ENCODE measurements at regions not wholly inside any gene's neighbourhood (a gene's known extent, or its start where the extent isn't known, plus 50 kb on each side); places are given as distances from the start of the nearest gene placed in this dataset.

DNA sequence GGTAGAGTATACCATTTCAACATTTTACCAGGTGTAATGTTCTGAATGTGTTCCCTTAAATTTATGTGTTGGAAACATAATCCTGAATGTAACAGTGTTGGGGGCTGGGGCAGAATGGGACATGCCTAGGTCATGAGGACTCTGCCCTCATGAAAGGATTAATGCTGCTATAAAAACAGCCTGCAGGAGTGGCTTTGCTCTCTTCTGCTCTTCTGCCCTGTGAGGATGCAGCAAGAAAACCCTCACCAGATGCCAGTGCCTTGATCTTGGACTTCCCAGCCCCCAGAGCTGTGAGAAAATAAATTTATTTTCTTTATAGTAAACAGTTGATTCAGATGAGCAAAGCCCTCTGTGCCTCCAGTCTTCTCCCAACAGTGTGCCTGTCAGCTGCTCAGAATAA, 326.0 kb upstream of the ONECUT1 start:
- Histone ChIP-seq H3K4me3 (no peak overlapping the region), H3K9me3 (no peaks in the 10 kb centered on the region), H3K27me3 (replicated peaks; ENCODE audit: insufficient read depth) (no peaks in the 10 kb centered on the region), H3K27ac (no peak overlapping the region), H3K36me3 (no peaks in the 10 kb centered on the region), H3K4me1 (replicated peaks) (no peaks in the 10 kb centered on the region)
- DNase-seq (ENCODE audit: low spot score) = no peak
- intact Hi-C loops (cut with DNase I) = no loop called here
- TF ChIP-seq, protein P1, sequence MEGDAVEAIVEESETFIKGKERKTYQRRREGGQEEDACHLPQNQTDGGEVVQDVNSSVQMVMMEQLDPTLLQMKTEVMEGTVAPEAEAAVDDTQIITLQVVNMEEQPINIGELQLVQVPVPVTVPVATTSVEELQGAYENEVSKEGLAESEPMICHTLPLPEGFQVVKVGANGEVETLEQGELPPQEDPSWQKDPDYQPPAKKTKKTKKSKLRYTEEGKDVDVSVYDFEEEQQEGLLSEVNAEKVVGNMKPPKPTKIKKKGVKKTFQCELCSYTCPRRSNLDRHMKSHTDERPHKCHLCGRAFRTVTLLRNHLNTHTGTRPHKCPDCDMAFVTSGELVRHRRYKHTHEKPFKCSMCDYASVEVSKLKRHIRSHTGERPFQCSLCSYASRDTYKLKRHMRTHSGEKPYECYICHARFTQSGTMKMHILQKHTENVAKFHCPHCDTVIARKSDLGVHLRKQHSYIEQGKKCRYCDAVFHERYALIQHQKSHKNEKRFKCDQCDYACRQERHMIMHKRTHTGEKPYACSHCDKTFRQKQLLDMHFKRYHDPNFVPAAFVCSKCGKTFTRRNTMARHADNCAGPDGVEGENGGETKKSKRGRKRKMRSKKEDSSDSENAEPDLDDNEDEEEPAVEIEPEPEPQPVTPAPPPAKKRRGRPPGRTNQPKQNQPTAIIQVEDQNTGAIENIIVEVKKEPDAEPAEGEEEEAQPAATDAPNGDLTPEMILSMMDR (IDR thresholded peaks at IDR 0.05) = no peak
- TF ChIP-seq POLR2A (IDR thresholded peaks at IDR 0.05) = no peak

DNA sequence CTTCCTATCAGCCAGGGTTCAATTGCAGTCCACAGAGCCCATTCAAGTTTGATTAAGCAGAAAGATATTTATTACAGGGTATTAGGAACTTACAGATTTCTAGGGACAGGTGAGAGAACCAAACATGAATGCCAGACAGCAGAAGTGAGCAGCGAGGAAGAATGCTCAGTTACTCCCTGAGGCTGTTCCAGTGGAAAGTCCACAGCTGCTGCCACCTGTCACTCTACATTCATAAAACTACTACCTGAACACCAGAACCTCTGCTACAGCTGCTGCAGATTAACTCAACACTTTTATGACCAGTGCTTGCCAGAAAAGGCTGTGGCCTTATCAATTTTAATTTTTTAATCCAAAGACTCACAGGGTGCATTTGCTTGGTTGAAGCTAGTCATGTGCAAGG, 325.4 kb upstream of the ONECUT1 start:
- no peaks in the 10 kb centered on the region for H3K4me1 ChIP-seq (replicated peaks)
- intact Hi-C loops (cut with DNase I) = no loop called here
- no peak for TF ChIP-seq POLR2AphosphoS5 (IDR thresholded peaks at IDR 0.05)
- no peak for TF ChIP-seq POLR2A (IDR thresholded peaks at IDR 0.05)
- TF ChIP-seq, protein P1 (IDR thresholded peaks at IDR 0.05) = no peak
- WGBS = 85% methylated on average over 1 of the region's 1 CpG
- H3K27ac ChIP-seq = no peak overlapping the region
- H3K36me3 ChIP-seq = no peaks in the 10 kb centered on the region
- no peak for DNase-seq (ENCODE audit: low spot score)
- H3K9me3 ChIP-seq = no peaks in the 10 kb centered on the region
- H3K27me3 ChIP-seq (replicated peaks; ENCODE audit: insufficient read depth) = no peaks in the 10 kb centered on the region
- no peak overlapping the region for H3K4me3 ChIP-seq

DNA sequence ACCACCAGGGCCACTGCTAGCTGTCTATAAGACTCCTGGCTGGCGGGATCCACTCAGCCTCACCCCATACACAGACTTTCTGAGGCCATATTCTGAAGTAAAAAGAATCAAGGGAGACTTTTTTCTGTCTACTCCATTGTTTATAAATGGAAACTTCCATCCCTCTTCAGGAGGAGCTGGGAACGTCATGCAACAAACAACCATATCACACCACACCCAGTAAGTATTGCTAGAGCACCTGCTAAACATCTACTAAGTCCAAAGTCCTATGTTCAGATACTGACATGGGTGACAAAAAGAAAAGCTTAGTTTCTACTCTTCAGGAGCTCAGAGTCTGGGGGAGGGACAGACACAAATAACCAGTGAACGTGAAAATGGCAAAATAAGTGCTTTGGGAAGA, 324.8 kb upstream of the ONECUT1 start:
- Histone ChIP-seq H3K4me3 (no peak overlapping the region), H3K36me3 (no peaks in the 10 kb centered on the region), H3K9me3 (no peaks in the 10 kb centered on the region), H3K4me1 (replicated peaks) (no peaks in the 10 kb centered on the region), H3K27me3 (replicated peaks; ENCODE audit: insufficient read depth) (no peaks in the 10 kb centered on the region), H3K27ac (no peak overlapping the region)
- intact Hi-C loops (cut with DNase I) = no loop called here
- no peak for TF ChIP-seq POLR2AphosphoS5 (IDR thresholded peaks at IDR 0.05)
- no peak for TF ChIP-seq POLR2A (IDR thresholded peaks at IDR 0.05)
- TF ChIP-seq, protein P1 (IDR thresholded peaks at IDR 0.05) = no peak
- no peak for DNase-seq (ENCODE audit: low spot score)
- WGBS = 65% methylated on average over 3 of the region's 3 CpGs

DNA sequence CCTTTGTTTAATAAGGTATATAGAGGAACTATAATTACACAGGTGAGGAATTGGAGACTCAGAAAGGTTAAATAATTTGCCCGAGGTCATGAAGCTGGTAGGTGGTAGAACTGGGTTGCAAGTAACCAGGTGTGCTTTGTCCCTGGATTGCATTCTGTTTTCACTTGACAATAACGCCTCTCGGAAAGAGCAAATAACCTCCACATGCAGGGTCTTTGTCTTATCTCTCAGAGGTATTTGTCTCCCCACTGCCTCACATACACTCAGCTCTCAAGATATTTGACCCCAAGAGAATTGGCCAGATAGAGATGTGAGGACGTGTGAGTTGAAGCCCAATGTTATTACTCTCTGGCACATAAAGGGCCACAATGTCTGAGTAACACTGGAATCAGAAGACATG, 320.9 kb upstream of the ONECUT1 start:
- 38% methylated on average over 4 of the region's 4 CpGs for WGBS
- H3K4me3 ChIP-seq = no peak overlapping the region
- H3K27me3 ChIP-seq (replicated peaks; ENCODE audit: insufficient read depth) = no peaks in the 10 kb centered on the region
- no peak for DNase-seq (ENCODE audit: low spot score)
- no peaks in the 10 kb centered on the region for H3K9me3 ChIP-seq
- intact Hi-C loops (cut with DNase I) = no loop called here
- no peaks in the 10 kb centered on the region for H3K4me1 ChIP-seq (replicated peaks)
- H3K27ac ChIP-seq = no peak overlapping the region
- TF ChIP-seq, protein P1 (IDR thresholded peaks at IDR 0.05) = no peak
- TF ChIP-seq POLR2AphosphoS5 (IDR thresholded peaks at IDR 0.05) = no peak
- TF ChIP-seq POLR2A (IDR thresholded peaks at IDR 0.05) = no peak
- H3K36me3 ChIP-seq = no peaks in the 10 kb centered on the region

DNA sequence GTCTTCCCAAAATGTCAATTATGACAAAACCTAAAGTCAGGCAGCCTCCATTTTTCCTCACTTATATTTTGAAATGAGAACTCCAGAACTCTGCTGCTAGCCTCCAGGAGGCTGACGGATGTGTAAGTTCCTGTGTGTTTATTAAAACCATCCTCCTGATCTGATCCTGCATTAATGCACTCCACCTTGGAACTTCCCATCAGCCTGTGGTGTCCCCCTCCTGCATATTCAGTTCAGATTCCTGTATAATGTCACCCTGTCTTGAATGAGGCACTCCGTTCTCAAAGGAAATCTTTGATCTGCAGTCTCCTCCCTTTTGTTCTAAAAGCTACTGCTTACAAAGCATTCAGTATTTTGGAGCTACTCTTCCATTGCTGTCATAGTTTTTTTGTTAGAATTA, 318.2 kb upstream of the ONECUT1 start:
- Histone ChIP-seq H3K4me1 (replicated peaks) (no peaks in the 10 kb centered on the region), H3K27ac (no peak overlapping the region), H3K36me3 (no peaks in the 10 kb centered on the region), H3K9me3 (no peaks in the 10 kb centered on the region), H3K4me3 (no peak overlapping the region), H3K27me3 (replicated peaks; ENCODE audit: insufficient read depth) (no peaks in the 10 kb centered on the region)
- WGBS = 64% methylated on average over 2 of the region's 2 CpGs
- DNase-seq (ENCODE audit: low spot score) = no peak
- intact Hi-C loops (cut with DNase I) = no loop called here
- no peak for TF ChIP-seq POLR2A (IDR thresholded peaks at IDR 0.05)
